GM19395 (cell line): ENCODE measurements at regions not wholly inside any gene's neighbourhood (a gene's known extent, or its start where the extent isn't known, plus 50 kb on each side); places are given as distances from the start of the nearest gene placed in this dataset.
"Not testable (repeated sequence)": the region's sequence is repeated elsewhere in the genome, so short reads cannot be mapped to it uniquely, and the experiment has no call there.

Experiments
- ATAC-seq: cut with Tn5 transposase; IDR thresholded peaks from one replicate; pipeline ENCODE4 v1.9.1; 2021; ENCODE audit warnings: mild to moderate bottlenecking, moderate library complexity; ENCODE audit not compliant: unreplicated experiment

- not testable (repeated sequence) for ATAC-seq
Measured at GRCh38 chr12:9543341-9543740, 64.4 kb downstream of the KLRB1 start.

- ATAC-seq: not testable (repeated sequence)
Measured at GRCh38 chr12:9542827-9543226, 64.9 kb downstream of the KLRB1 start.

GRCh38 chr12:9515925-9516324, 91.8 kb downstream of the KLRB1 start:
- ATAC-seq: not testable (repeated sequence)

- ATAC-seq: not testable (repeated sequence)
Measured at GRCh38 chr12:9512695-9513094, 95.0 kb downstream of the KLRB1 start.

- not testable (repeated sequence) for ATAC-seq
Measured at GRCh38 chr12:9510392-9511011, 97.2 kb downstream of the KLRB1 start.

GRCh38 chr12:9509464-9510161, 98.1 kb downstream of the KLRB1 start:
- ATAC-seq: no peak

- ATAC-seq: no peak
Measured at GRCh38 chr12:9506746-9507145, 101.0 kb downstream of the KLRB1 start.

- not testable (repeated sequence) for ATAC-seq
Measured at GRCh38 chr12:9503384-9503783, 104.3 kb downstream of the KLRB1 start.

- ATAC-seq: not testable (repeated sequence)
Measured at GRCh38 chr12:9502845-9503244, 104.9 kb downstream of the KLRB1 start.

- ATAC-seq: not testable (repeated sequence)
Measured at GRCh38 chr12:9493325-9493724, 114.4 kb downstream of the KLRB1 start.

GRCh38 chr12:9481289-9481688, 126.4 kb downstream of the KLRB1 start:
- not testable (repeated sequence) for ATAC-seq

- ATAC-seq: not testable (repeated sequence)
Measured at GRCh38 chr12:9474197-9474596, 133.5 kb downstream of the KLRB1 start.

GRCh38 chr12:9473638-9474037, 134.1 kb downstream of the KLRB1 start:
- not testable (repeated sequence) for ATAC-seq

GRCh38 chr12:9471501-9471900, 136.2 kb downstream of the KLRB1 start:
- not testable (repeated sequence) for ATAC-seq

GRCh38 chr12:9470367-9470766, 137.3 kb downstream of the KLRB1 start:
- not testable (repeated sequence) for ATAC-seq

- not testable (repeated sequence) for ATAC-seq
Measured at GRCh38 chr12:9469956-9470355, 137.8 kb downstream of the KLRB1 start.

GRCh38 chr12:9469463-9469862, 138.3 kb downstream of the KLRB1 start:
- ATAC-seq: not testable (repeated sequence)

GRCh38 chr12:9468998-9469397, 138.7 kb downstream of the KLRB1 start:
- ATAC-seq: not testable (repeated sequence)

GRCh38 chr12:9468144-9468543, 139.6 kb downstream of the KLRB1 start:
- ATAC-seq: not testable (repeated sequence)

GRCh38 chr12:9464408-9464807, 143.3 kb downstream of the KLRB1 start:
- no peak for ATAC-seq

- ATAC-seq: not testable (repeated sequence)
Measured at GRCh38 chr12:9455516-9455915, 152.2 kb downstream of the KLRB1 start.

GRCh38 chr12:9454021-9454420, 153.7 kb downstream of the KLRB1 start:
- ATAC-seq: not testable (repeated sequence)
